HCEC 1CT (cell line): ENCODE measurements at regions not wholly inside any gene's neighbourhood (a gene's known extent, or its start where the extent isn't known, plus 50 kb on each side); places are given as distances from the start of the nearest gene placed in this dataset.
"Not testable (repeated sequence)": the region's sequence is repeated elsewhere in the genome, so short reads cannot be mapped to it uniquely, and the experiment has no call there.

Experiments
- DNase-seq: peaks from one replicate; pipeline ENCODE4 v3.0.0-alpha.2; 2017

DNA sequence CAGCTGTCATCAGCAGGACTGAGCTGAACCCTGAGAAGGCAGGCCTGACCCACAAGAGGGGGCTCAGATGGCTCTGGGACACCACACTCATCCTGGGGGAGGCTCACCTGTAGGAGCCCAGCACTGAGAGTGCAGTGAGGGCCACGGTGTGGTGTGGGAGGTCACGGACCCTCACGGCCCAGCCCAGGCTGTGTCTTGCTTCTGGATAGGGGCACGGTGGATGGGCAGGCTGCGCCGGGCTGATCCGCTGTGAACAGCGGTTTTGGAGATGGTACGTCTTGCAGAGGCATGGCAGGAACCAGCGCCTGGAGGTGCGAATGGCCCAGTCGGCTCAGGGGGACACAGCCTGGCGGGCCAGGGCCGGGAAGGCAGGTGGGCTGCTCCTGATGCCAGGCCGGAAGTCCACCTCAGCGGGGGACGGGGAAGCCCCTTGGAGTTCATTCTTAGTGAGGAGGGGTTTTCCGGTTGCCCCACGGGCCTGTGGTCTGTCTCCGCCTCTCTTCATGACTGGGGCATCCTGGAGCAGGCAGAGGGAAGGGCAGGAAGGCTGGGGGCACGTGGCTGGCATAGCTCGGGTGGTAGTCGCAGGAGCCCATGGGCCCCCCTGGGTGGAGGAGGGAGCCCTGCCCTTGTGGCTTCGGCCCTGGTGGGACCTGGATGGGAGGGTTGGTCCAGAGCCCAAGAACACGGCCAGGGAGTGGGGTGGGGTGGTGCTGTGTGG is 112.5 kb downstream of the UNCX start:
- DNase-seq, result no peak

DNA sequence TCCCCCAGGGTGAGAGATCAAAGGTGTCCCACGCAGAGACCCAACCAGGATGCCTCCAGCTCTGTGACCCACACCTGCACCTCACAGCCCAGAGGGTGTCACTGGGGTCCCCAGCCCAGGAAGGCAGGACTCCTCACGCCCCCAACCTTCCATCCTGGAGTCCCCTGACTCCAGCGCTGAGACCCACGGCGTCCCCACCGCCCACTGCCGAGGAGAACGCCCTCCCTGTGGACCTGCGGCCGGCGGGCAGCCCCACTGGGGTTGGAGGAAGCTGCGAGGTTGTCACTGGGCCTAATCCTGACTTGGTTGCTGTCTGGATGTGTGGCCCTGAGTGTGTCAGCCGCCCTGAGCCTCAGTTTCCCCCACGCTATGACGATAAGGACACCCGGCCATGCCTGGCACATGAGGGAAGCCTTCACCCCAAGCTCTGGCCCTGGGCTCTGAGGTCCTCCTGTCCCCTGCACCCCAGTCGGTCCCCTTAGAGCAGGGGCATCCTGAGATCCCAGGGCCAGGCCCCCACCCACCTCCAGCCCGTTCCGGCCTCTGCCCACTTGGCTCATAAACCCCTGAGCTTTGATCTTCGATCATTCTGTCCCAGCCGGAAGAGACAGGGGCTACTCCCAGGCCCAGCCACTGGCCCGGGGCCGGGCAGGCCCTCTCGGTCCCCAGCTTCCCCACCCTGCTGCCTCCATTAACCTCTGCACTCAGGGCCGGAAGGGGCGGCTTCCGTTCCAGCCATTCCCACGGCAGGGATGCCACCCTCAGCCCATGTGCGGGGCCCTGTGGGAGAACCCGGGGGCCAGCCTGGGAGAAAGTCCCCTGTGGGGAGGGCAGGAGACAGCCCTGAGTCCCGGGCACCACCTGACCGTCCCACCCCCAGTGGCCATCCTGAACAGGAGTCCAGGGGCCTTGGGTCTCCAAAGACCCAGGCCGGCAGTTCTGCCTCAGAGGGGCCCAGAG is 113.2 kb downstream of the MICALL2 start:
- DNase-seq, result no peak

DNA sequence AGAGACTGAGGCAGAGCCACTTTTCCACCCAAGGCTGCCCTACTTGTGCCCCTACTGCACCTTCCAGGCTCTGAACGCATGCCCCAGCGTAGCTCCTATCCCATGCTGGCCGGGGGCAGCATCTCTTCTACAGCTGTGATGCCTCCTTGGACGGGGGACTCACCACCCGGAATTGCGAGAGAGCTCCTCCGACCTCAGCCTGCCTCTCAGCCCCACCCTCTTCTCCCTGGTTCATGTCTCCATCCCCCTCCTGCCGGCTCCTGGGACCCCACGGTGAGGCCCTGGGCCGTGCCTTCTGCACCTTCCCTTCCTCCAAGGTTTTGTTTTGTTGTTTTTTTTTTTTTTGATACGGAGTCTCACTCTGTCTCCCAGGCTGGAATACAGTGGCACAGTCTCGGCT is 112.4 kb downstream of the MICALL2 start:
- DNase-seq, result no peak

DNA sequence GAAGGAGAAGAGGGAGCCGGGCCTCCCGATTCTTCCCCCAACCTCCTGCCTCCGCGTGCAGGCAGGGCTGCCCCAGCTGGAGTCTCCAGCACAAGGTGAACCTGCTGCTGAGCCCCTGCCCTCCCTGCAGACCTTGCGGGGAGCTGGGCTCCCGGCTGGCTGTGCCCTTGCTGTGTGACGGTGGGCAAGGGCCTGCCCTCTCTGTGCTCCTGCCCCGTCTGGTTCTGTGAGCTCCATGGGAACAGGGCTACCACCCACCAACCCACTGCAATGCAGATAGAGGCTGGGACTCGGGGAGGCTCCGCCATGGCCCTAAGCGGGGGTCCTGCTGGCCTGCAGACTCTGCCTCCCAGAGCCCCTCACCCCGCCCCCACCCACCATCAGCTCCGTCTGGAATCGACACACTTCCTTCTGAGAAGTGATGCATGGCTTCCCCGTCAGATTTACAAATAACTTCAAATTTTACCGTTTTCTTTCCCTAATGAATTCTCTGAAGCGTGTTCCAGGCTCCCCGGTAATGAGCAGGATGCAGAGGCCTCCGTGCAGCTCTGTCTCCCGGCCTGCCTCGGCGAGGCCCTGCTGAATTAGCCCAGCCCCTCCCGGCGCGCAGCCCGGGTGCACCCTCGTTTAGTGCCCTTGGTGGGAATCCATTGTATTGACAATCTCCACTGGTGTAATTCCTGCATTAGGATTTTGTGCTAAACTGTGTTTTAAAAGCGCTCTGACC is 111.0 kb downstream of the MICALL2 start:
- DNase-seq, result no peak

DNA sequence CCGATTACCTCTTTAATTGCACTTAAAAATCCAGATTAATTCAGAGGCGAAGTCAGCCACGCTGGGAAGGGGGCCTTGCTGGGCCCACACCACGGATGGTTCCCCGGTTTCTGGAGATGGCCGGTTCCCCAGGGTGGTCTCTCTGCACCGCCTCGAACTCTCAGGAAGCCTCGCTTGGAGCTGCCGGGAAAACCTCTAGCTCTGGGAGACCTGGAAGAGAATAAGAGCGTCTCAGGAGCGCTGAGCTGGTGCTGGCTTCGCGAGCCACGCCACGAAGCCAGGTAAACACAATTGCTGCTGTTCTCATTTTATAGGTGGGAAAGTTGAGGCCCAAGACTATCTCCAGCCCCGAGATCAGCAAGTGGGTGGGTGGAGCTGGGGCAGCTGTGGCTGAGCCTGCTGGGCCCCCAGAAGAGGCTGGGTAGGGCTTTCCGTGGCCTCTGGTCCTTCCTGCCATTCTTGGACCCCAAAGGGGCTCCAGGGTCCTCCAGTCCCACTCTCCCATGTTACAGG is 110.4 kb downstream of the MICALL2 start:
- no peak for DNase-seq

DNA sequence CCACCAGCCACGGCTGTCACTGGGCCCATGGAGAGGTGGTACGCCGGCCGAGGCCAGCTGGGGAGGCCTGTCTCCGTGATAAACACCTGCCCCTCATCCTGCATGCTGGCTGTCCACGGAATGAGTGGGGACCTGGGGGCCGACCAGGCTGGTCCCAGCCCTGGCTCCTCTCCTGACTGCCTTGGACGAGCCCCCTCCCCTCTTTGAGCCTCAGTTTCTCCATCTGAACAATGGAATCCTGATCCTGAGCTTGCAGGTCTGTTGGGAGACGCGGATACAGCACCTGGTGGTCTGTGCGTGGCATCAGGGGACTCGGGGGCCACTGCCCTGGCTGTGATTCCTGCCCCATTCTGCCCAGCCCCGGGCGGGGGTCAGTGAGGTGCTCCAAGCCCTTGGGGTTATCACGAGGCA is 109.9 kb downstream of the MICALL2 start:
- no peak for DNase-seq

DNA sequence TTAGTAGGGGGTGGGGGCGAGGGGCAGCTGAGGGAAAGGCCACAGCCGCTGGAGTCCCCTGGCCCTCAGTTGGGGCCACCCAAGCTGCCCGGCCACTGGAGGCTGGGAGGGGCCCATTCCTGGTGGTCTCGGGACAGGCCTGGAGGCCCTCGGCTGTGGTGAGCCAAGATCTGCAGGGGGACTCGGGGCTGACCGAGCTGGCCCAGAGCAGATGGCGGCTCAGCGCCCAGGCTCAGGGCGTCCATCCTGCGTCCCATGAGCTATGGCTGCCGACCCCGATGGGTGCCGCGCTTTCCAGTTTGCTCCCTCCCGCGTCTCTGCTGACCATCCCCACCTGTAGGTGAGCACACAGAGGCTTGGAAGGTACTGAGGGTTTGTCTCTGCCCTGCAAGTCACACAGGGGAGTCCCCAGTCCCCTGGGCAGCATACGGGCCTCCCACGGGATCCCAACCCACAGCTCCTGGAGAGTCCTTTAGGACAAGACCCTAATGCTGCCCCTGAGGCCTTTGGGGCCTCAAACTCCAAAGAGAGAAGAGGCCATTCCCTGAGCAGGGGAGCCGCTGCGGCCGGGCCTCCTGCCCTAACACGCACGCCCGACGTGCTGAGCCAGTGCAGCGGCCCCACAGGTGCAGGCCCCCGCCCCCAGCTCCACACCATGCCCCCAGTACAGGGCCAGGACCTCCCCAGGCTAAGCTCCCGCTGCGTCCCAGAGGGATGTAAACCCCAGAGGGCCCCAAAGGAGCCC is 107.2 kb downstream of the MICALL2 start:
- no peak for DNase-seq

DNA sequence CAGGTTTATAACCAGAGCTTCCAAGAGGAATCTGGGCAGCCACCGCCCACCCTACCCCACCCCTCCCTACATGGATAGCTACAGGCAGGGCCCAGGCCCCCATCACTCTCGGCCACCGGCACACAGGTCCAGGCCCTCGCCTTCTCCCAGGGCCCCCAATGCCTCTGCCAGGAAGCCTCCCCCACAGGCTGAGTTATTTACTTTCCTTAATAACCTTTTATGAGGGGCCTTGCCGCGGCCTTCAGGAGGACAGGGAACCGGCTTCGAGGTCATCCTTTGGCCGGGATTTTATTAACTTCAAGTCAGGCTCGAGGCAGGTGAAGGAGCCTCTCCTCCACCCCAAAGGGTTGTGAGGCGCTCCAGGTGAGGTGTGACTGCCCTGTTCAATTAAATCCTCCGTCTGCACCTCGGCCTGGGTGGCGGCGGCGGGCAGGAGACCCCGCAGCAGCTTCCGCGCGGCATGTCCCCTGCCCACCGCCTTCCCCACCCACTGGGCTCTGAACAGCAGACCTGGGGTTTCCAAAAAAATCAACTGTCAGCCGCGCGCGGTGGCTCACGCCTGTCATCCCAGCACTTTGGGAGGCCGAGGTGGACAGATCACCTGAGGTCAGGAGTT is 106.5 kb downstream of the MICALL2 start:
- DNase-seq, result no peak

DNA sequence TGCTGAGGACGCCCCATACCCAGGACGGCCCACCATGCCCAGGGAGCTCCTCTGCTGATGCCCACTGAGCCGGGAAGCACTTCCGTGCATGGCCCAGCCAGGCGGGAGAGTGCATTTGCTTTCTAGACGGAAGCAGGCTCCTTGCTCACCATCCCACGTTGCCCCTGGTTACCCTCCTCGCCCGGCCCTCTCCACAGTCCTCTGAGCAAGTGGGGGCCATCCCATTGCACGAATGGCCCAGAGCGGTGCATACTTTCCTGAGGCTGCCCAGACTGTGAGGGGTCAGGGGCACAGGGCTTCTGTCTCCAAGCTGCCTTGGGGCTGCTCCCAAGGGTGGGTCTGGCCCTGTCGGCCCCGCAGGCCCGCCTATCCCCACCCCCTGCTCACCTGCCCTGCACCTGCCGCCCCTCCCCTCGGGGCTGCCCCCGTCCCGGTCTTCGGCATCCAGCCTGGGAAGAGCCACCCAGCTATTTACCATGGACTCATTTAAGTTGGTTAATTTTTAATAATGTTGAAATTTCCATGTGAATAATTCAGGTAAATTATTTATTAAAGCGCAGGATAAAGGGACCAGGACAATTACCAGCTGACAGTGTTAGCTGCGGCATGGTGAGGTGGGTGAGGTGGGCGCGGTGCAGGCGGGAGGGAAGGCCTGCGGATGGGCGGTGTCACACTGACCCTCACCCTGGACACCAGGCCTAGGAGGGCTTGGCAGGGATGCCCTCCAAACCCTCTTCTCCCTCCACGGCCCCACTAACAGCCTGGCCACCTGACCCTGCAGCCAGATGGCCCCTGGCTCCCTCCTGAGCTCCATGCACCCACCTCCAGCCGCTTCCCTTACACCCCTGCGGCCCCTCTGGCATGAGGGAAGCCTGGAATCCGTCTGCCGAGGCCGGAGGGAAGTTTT is 104.4 kb downstream of the MICALL2 start:
- DNase-seq, result no peak

DNA sequence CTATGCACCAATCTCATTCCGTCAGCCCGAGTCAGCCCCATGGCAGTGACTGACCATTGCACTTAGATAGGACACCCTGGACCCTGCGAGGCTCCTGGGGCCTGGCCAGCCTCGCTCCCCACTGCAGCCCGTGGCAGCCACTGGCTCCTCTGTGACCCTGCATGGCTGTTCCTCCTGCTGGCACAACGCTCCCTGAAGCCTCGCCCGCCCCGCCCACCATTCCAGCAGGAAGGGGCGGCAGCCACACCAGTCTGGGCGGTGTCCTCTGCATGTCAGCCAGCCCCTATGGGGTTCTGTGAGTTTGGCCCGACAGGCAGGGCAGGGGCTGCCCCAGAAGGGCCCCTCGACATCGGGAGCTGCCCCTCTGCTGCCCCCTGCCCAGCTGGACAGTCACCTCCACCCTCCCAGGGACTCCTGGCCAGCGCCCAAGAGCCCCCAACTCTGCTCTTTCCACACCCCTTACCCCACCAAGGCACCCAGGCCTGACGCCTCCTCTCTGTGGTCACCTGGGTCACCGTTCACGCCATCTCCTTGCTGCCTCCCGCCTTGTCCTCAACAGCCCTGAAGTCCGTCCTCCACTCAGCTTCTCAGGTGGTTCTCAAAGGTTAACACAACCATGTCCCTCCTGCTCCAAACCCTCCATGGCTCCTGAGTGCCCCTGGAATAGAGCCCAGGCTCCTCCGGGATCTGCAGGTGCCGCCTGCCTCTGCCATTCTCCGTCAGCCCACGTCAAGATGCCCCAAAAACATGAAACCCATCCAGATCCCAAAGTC is 103.5 kb downstream of the MICALL2 start:
- DNase-seq, result no peak

DNA sequence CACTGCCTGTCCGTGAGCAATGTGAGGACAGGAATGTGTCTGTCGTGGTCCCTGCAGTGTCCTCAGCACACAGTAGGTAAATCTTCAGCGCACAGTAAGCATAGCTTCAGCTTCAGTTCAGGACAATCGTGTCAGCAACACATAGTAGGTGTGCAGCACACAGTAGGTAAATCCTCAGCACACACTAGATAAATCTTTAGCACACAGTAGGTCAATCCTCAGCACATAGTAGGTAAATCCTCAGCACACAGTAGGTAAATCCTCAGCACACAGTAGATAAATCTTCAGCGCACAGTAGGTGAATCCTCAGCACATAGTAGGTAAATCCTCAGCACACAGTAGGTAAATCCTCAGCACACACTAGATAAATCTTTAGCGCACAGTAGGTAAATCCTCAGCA is 102.4 kb downstream of the MICALL2 start:
- not testable (repeated sequence) for DNase-seq

DNA sequence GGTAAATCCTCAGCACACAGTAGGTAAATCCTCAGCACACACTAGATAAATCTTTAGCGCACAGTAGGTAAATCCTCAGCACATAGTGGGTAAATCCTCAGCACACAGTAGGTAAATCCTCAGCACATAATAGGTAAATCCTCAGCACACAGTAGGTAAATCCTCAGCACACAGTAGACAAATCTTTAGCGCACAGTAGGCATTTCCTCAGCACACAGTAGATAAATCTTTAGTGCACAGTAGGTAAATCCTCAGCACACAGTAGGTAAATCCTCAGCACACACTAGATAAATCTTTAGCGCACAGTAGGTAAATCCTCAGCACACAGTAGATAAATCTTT is 102.0 kb downstream of the MICALL2 start:
- DNase-seq, result not testable (repeated sequence)

DNA sequence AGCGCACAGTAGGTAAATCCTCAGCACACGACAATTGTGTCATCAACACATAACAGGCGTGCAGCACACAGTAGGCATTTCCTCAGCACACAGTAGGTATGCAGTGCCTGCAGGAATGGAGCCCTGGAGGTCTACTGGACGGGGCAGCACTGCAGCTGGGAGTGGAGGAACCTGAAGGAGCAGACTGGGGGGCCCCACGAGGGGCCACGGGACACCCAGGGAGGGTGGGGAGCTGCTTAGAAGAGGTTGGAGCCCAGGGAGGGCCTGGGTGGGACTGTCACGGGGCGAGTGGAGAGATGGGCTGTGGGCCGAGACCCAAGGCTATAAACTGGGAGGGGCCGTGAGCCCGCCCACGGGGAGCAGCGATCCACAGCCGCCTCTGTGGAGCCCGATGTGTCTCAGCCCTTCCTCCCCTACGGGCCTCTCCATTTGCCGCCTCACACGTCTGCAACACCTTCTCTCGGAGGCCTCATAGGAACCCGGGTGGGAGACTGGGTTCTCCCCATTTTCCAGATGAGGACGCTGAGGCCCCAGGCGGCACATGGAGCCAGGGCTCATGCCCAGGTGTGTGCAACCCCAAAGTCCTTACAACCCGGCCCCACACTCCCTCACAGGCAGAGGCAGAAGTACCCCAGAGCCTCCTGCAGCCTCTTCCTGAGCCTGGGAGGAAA is 101.5 kb downstream of the MICALL2 start:
- DNase-seq, result no peak

DNA sequence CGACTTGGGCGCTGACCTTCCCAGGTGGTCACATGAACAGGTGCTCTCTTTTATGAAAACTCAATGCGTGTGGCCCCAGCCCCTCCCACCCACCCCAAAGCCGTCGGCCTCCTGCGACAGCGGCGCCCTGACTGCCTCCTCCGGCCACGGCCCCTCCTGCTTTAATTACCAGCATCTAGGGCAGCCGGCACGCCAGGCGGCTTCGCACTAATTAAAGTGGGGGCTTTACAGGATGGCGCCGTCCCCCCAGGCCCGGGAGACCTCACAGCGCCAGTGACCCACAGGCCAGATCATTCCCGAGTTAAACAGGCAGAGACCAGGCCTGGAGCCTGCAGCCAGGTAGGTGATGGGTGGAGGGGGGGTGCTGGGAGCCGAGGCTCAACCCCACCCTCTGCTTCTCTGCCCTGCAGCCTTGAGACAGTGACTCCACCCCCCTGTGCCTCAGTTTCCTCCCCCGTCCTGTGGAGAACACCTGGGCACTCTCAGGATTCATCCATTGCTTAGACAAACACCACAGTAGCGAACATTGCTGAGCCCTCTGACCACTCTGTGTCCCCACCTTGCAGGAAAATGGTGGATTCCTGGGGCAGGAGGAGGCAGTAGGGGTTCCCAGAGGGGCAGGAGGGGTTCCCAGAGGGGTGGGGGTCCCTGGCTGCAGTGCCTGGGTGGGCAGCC is 100.8 kb downstream of the MICALL2 start:
- no peak for DNase-seq

DNA sequence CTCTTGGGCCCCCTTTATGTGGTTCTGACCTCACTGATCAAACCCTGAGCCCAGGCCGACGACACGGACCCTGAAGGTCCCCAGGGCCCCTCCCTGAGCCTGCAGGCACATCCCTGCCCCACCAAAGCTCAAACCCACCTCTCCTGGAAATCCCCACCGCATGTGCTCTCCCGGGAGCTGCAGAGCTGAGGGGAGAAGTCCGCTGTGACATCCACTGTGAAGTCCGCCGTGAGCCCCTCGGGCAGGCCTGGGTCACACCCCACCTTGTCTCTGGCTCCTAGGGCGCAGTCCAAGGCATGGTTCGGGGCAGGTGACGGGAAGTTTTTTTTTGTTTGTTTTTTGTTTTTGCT is 100.2 kb downstream of the MICALL2 start:
- no peak for DNase-seq

DNA sequence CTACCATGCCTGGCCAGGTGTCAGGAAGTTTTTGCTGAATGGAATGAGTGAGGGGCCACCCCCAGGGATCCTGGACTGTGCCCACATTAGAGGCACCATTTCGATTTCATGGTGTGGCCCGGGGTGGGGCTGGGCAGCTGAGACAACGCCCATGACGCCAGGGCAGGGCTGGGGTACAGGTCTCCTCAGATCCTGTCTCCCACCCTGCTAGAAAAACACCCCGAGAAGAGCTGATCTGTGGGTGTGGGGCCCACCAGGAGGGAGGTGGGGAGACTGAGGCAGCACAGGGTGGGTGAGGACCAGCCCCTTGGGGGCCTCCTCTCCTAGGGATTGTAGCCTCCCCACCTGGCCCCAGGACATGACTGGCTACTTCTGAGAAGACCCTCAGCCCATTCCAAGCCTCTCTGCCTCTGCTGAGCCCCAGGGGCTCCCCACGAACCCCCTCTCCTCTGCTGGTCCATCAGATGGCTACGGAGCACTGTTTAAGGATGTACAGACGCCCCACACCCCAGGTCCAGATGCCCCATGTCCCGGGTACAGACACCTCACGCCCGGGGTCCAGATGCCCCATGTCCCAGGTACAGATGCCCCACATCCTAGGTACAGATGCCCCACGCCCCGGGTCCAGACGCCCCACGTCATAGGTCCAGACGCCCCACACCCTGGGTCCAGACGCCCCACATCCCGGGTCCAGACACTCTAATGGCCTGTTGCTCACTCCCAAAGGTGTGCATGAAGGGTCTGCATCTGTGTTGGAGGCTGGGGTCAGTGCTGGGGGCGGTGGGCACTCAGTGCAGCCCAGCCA is 99.4 kb downstream of the MICALL2 start:
- no peak for DNase-seq

DNA sequence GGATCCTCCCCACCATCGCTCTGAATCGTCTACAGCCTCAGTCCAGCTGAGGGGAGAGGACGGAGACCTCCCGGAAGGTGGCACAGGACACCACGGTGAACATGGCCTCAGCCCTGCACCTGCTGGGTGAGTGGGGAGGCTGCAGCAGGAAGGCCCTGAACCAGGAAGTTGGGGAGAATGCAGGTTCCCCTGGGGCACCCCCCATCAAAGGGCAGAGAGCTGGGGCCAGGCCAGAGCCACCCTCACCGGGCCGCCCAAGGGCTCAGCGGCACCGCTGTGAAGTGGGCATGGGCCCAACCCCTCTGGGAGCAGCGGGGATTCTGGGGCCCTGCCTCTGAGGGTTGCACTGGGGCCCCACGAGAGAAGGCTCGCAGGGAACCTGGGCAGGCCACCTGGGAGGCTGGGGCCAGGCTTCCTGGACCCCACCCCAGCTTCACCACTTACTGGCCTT is 98.7 kb downstream of the MICALL2 start:
- no peak for DNase-seq
